HL-60/S4 (cell line): ENCODE measurements at regions not wholly inside any gene's neighbourhood (a gene's known extent, or its start where the extent isn't known, plus 50 kb on each side); places are given as distances from the start of the nearest gene placed in this dataset.
"Not testable (repeated sequence)": the region's sequence is repeated elsewhere in the genome, so short reads cannot be mapped to it uniquely, and the experiment has no call there.

Experiments used
- in situ Hi-C: fragments of 300-500 bp; cut with MboI; formaldehyde crosslinking; loops from 2 replicates; pipeline ENCODE4 v1.14.3; 2022; ENCODE audit warnings: low sequenced_read_pairs

DNA sequence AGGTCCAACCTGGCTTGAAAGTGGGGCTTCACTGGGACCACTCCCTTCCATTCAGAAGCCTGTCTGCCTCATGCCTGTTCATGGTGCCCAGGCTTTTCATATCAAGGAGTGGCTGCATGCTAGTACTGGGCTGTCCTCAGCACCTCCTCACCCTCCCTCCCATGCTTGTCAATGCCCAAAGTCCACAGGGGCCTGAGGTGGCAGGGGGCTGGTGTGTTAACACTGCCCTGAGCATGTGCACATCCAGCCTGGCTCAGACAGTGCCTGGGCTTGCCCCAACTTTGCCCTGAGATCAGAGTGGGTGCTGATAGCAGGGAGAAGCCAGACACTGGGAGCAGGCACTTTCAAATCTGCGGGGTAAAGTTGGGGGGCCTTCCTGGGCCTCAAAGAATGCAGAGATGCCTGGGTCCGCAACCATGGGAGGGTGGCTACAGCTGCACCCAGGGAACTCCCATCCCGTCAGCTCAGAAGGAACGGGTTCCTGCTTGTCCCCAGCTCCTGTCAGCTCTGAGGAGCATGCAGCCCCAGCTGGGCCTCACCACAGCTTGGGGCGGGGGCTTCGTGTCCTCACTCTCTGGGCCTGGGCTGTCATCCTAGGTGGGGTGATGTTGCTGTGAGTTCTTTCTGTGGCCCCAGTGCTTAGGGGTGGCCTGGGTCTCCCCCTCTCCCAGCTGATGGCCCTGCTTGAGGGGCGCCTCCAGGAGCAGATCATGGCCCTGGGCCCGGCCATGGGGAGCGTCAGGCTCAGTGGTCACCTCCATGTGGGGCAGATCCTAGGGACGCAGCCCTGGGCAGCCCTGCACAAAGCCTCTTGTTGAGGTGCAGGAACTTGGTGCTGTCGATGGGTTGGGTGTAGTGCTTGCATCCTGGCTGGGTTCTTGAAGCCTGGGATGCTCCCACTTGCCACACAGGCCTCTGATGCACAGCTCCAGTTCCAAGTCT is 830.6 kb upstream of the SLITRK5 start:
- in situ Hi-C loops: no loop called here

GRCh38 chr13:86841264-86841663 is 829.9 kb upstream of the SLITRK5 start:
- in situ Hi-C loops: no loop called here

GRCh38 chr13:86846501-86846900 is 824.7 kb upstream of the SLITRK5 start:
- in situ Hi-C loops: no loop called here

DNA sequence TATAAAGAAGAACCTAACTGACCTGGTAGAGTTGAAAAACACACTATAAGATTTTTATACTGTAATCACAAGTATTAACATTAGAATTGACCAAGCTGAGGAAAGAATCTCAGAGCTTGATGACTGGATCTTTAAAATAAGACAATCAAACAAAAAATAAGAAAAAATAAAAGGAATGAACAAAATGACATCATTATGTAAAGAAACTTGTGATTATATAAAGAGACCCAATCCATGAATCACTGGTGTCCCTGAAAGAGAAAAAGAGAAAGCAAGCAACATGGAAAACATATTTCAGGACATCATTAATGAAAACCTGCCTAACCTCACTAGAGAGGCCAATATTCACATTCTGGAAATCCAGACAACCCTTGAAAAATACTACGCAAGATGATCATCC is 822.5 kb upstream of the SLITRK5 start:
- in situ Hi-C loops: no loop called here

DNA sequence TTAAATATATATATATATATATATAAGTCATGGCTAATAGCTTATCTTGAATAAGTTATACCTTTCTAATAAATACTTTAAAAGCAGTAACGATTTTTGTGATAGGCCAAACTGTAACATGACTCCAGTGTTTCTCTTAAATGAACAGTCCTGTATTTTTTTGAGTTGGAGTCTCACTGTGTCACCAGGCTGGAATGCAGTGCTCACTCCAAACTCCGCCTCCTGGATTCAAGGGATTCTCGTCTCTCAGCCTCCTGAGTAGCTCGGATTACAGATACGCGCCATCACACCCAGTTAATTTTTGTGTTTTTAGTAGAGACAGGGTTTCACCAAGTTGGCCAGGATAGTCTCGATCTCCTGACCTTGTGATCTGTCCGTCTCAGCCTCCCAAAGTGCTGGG is 814.2 kb upstream of the SLITRK5 start:
- in situ Hi-C loops: no loop called here

GRCh38 chr13:86858216-86858615 is 813.0 kb upstream of the SLITRK5 start:
- in situ Hi-C loops: no loop called here

DNA sequence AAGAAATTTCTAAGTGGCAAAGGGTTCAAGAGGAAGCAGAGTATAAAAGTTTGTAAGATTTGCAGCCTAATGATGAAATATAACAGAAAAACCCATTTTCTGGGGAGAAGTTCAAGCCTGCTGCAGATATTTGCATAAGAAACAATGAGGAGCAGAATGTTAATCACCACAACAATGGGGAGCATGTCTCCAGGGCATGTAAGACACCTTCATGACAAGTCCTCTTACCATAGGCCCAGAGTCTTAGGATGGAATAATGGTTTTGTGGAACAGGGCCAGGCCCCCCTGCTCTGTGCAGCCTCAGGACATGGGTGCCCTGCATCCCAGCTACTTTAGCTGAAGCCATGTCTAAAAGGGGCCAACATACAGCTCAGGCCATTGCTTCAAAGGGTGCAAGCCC is 809.0 kb upstream of the SLITRK5 start:
- in situ Hi-C loops: no loop called here

DNA sequence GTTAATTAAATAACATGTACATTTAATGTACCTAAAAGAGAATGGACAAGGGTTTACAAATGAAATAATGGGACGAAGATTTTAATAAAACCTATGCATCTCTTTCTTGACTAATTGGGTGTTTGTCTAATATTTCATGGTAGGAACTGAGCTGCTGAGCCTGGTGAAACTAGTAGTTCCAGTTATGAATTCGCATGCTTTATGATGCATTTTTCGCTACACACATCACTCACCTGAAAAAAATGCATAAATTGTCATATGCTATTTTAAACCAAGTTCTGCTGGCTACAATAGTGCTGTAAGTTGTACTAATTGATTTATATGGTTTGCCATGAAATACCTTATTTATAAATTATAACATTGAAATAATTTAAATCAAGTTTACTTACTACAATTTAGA is 806.8 kb upstream of the SLITRK5 start:
- in situ Hi-C loops: no loop called here

- in situ Hi-C loops: loop anchor here (10.0 kb wide), 1 partner anchor 394 kb away; no protein-coding TSS in a partner anchor
Observed at GRCh38 chr13:86870444-86870843, 800.7 kb upstream of the SLITRK5 start.

GRCh38 chr13:86877441-86877840 is 793.7 kb upstream of the SLITRK5 start:
- in situ Hi-C loops: loop anchor here (10.0 kb wide), 1 partner anchor 387 kb away; no protein-coding TSS in a partner anchor

- in situ Hi-C loops: loop anchor here (10.0 kb wide), 1 partner anchor 386 kb away; no protein-coding TSS in a partner anchor
Observed at GRCh38 chr13:86878781-86879180, 792.4 kb upstream of the SLITRK5 start.

- in situ Hi-C loops: no loop called here
Observed at GRCh38 chr13:86881390-86881789, 789.8 kb upstream of the SLITRK5 start.

DNA sequence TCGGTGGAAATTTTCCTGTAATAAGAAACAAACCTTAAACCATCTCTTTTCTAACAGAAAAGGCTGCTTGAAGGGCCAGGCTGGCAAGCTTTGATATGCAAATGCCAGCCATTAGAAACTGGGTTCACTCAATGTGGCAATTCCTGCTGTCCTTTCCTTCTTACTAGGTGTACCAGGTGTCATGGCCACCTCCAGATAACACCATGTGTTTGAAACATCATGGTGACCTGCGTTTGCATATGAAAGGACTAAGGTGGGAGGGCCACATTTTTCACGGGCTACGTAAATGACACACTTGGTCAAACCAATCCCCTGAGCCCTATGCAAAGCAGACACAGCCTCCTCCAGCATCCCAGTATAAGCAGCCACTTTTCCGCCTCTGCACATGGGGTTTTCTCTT is 789.1 kb upstream of the SLITRK5 start:
- in situ Hi-C loops: no loop called here

DNA sequence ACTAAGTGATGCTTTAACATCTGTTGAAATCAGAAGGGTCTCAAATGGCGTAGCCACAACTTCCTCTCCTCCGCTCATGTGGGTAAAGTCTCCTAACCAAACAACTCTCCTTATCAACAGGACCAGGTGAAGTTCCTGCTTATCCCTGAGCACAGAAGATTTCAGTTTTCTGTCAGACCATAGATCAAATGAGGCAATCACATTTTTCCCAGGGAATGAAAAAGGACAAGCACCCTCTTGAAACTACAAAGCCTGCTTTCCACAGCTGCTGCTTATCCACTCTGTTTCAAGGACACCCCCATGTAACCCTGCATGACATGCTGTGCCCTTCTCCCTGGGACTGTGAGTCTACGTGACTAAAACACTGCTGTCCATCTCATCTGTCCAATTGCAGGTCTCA is 788.3 kb upstream of the SLITRK5 start:
- in situ Hi-C loops: no loop called here

GRCh38 chr13:86892330-86892729 is 778.8 kb upstream of the SLITRK5 start:
- in situ Hi-C loops: no loop called here

DNA sequence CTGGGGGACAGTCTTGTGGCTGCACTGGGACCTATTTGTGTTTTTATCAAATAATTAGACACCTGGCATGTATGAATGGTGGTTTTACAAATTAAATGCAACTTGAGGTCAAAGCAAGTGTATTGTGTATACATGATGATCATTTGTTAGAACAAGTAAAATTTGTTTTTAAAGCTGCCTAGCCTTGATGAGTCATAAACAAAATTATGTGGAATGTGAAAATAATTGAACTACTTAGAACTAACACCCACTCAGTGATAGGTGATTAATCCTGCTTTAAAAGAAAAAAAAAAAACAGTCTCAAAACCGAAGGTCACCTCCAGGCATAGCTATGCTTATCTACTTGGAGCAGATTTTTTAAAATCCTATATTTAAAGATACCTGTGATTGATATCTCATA is 770.3 kb upstream of the SLITRK5 start:
- in situ Hi-C loops: no loop called here

- in situ Hi-C loops: no loop called here
Observed at GRCh38 chr13:86906127-86906874, 764.9 kb upstream of the SLITRK5 start.

DNA sequence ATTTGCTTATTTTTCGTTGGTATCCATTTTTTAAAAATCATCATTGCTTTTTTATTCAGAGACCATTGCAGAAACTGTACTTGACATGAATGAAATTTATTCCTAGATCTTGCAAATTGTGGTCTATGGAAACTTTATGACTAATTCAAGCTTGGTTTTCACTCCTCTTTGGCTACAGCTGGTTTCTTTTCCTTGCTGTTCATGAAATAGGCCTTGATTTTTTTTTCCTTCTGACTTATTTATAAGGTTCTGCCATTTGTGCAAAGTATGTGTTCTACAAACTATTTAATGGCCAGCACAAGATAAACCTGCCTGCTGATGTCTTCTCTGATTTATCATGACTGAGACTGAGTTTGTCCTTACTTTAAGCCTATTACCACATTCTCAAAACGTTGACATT is 764.0 kb upstream of the SLITRK5 start:
- in situ Hi-C loops: no loop called here

GRCh38 chr13:86909318-86909717 is 761.9 kb upstream of the SLITRK5 start:
- in situ Hi-C loops: no loop called here

DNA sequence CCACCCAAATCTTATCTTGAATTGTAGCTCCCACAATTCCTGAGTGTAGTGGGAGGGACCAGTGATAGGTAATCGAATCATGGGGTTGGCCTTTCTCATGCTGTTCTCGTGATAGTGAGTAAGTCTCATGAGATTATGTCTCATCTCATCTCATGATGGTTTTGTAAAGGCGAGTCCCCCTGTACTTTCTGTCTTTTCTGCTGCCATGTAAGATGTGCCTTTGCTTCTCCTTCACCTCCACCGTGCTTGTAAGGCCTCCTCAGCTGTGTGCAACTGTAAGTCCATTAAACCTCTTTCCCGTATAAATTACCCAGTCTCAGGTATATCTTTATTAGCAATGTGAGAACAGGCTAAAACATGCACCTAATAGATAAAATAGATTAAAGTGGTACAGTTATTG is 756.4 kb upstream of the SLITRK5 start:
- in situ Hi-C loops: no loop called here

DNA sequence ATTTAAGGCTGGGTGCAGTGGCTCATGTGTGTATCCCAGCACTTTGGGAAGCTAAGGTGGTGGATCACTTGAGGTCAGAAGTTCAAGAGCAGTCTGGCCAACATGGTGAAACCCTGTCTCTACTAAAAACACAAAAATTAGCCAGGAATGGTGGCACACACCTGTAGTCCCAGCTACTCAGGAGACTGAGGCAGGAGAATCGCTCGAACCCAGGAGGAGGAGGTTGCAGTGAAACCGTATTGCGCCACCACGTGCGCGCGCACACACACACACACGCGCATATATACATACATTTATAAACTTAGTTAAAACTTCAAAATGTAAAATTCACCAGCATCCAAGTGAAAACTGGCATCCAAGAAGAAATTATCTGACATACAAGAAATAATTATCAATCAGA is 753.7 kb upstream of the SLITRK5 start:
- in situ Hi-C loops: not testable (repeated sequence)

DNA sequence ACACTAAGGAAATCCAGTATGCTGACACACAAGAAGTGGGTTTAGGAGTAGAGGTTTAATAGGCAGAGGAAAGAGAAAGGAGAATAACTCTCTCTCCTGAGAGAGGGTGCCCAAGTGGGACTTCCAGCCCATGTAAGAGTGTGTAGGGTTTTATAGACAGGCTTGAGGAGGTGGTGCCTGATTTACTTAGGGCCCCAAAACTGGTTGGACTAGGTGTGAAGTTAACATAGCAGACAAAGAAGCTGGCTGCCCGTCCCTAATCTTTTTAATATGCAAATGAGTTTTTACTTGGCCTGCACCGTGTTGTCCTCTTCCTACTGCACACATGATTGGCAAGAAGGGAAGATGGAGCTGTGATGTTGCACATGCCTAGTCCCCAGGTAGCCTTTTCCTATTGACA is 752.5 kb upstream of the SLITRK5 start:
- in situ Hi-C loops: no loop called here
